Ishikawa (cell line): ENCODE measurements at regions not wholly inside any gene's neighbourhood (a gene's known extent, or its start where the extent isn't known, plus 50 kb on each side); places are given as distances from the start of the nearest gene placed in this dataset.

Experiments used
- CEBPB ChIP-seq: IDR thresholded peaks from 2 replicates; pipeline ENCODE4 v1.6.1; 2012
- CREB1 ChIP-seq: IDR thresholded peaks from 2 replicates; pipeline ENCODE4 v1.6.1; 2012; ENCODE audit warnings: low read depth
- EGR1 ChIP-seq: IDR thresholded peaks from 2 replicates; pipeline ENCODE4 v1.6.1; 2012
- EP300 ChIP-seq: IDR thresholded peaks from 2 replicates; pipeline ENCODE4 v1.6.1; 2012; ENCODE audit warnings: borderline replicate concordance
- NFIC ChIP-seq: IDR thresholded peaks from 2 replicates; pipeline ENCODE4 v1.6.1; 2012
- RAD21 ChIP-seq: IDR thresholded peaks from 2 replicates; pipeline ENCODE4 v1.6.1; 2012; ENCODE audit warnings: low read depth
- USF1 ChIP-seq: IDR thresholded peaks from 2 replicates; pipeline ENCODE4 v1.6.1; 2012
- YY1 ChIP-seq: IDR thresholded peaks from 2 replicates; pipeline ENCODE4 v1.6.1; 2012; ENCODE audit warnings: low read depth

DNA sequence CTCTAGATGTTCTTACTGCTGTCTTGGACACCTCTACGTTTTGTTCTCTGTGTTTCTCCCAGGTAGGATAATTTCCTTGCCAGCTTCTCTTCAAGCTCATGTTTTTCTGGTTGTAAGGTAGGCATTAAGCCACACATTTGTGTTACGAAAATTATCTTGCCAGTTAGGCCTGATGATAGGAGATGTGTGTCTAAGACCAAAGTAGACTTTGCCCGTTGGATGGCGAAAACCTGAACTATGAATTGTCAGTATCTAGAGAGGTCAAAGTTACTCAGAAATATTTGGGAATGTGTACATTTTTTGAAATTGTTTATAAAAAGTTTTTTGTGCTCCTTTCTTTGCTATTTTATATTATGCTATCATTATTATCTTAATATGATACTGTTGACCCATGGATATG is 72.8 kb downstream of the FHIP1A start:
- TF ChIP-seq CREB1 (no peak), NFIC (no peak), EP300 (no peak), RAD21 (no peak), YY1 (no peak), CEBPB (no peak), EGR1 (no peak), USF1 (no peak)
